GM12865 (cell line): ENCODE measurements at regions not wholly inside any gene's neighbourhood (a gene's known extent, or its start where the extent isn't known, plus 50 kb on each side); places are given as distances from the start of the nearest gene placed in this dataset.

Source experiments
- DNase-seq: peaks from one replicate; pipeline ENCODE4 v3.0.0; 2010; ENCODE audit warnings: low read depth
- H3K4me3 ChIP-seq: 2 replicates; pipeline ENCODE4 v1.5.1; 2011; ENCODE audit warnings: mild to moderate bottlenecking, low read depth, low read length, control low read depth
- CTCF ChIP-seq: IDR thresholded peaks from 2 replicates; pipeline ENCODE4 v1.5.1; 2011; ENCODE audit warnings: low read length, control low read depth, low read depth, inconsistent platforms; ENCODE audit not compliant: insufficient read depth; ENCODE audit errors: missing control alignments

GRCh38 chr13:34467450-34468083 lies 474.5 kb upstream of the NBEA start:
- DNase-seq = no peak
- H3K4me3 ChIP-seq = no peak overlapping the region
- no peak for TF ChIP-seq CTCF

GRCh38 chr13:34469196-34469986 lies 472.7 kb upstream of the NBEA start:
- DNase-seq = no peak

GRCh38 chr13:34474187-34474868 lies 467.7 kb upstream of the NBEA start:
- no peak overlapping the region for H3K4me3 ChIP-seq
- no peak for DNase-seq

More at GRCh38 chr13:34469196-34469986, 472.7 kb upstream of the NBEA start:
- no peak overlapping the region for H3K4me3 ChIP-seq
- TF ChIP-seq CTCF = no peak

GRCh38 chr13:34478376-34478775 lies 463.7 kb upstream of the NBEA start:
- no peak for DNase-seq
- no peak overlapping the region for H3K4me3 ChIP-seq
- no peak for TF ChIP-seq CTCF

More at GRCh38 chr13:34474187-34474868, 467.7 kb upstream of the NBEA start:
- no peak for TF ChIP-seq CTCF

- no peak overlapping the region for H3K4me3 ChIP-seq
- no peak for DNase-seq
- no peak for TF ChIP-seq CTCF
These were observed 440.1 kb upstream of the NBEA start for GRCh38 chr13:34502011-34502410.

- TF ChIP-seq CTCF = no peak
- DNase-seq = no peak
- H3K4me3 ChIP-seq = no peak overlapping the region
These were observed 439.4 kb upstream of the NBEA start for GRCh38 chr13:34502621-34503020.
